ENCODE measurements at regions not wholly inside any gene's neighbourhood (a gene's known extent, or its start where the extent isn't known, plus 50 kb on each side); places are given as distances from the start of the nearest gene placed in this dataset.

DNA sequence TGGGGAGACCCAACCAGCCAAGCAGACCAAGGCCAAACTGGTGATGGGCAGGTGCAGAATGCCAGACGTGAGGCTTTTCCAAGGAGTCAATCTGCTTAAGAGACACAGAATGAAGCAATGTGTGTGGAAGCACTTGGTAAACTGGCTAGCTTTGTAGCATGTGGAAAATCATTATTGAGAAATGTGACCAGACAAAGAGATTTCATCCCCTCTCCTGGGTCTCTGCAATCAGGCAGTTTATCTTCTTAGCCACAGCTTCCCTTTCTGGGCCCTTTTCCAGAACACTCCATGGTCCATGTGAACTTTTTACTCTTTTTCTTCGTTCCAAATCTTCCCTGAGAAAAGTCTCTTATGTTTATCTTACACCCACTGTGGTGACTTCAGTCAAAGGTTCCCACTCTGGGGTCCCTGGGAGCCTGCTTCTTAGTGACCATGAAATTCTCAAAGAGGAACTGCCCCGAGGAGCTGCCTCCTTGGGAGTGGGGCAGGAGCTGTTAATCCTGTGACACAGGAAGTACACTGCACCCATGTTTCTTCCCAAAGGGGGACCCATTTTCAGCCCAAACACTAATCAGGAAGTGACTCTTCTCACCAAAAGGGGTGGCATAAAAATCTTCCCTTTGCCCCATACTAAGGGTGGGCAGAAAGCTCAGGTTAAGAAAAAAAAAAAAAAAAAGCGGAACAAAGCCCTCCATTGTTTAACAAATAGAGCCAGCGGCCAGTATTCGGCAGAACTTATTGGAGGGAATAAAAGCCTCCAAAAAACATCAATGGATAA, 346.2 kb upstream of the ASIC2 start:
- 54 to 61% methylated on average over 3 to 6 of the region's 6 CpGs for WGBS, 2 donors (ENCODE audit: low coverage in 1 of 2)
- TF ChIP-seq, protein P1, sequence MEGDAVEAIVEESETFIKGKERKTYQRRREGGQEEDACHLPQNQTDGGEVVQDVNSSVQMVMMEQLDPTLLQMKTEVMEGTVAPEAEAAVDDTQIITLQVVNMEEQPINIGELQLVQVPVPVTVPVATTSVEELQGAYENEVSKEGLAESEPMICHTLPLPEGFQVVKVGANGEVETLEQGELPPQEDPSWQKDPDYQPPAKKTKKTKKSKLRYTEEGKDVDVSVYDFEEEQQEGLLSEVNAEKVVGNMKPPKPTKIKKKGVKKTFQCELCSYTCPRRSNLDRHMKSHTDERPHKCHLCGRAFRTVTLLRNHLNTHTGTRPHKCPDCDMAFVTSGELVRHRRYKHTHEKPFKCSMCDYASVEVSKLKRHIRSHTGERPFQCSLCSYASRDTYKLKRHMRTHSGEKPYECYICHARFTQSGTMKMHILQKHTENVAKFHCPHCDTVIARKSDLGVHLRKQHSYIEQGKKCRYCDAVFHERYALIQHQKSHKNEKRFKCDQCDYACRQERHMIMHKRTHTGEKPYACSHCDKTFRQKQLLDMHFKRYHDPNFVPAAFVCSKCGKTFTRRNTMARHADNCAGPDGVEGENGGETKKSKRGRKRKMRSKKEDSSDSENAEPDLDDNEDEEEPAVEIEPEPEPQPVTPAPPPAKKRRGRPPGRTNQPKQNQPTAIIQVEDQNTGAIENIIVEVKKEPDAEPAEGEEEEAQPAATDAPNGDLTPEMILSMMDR (IDR thresholded peaks at IDR 0.05), result no peak
- TF ChIP-seq POLR2AphosphoS5 (IDR thresholded peaks at IDR 0.05) (no peak), EP300 (IDR thresholded peaks at IDR 0.05) (no peak), POLR2A (IDR thresholded peaks at IDR 0.05) (no peak)
- no peak for ATAC-seq

DNA sequence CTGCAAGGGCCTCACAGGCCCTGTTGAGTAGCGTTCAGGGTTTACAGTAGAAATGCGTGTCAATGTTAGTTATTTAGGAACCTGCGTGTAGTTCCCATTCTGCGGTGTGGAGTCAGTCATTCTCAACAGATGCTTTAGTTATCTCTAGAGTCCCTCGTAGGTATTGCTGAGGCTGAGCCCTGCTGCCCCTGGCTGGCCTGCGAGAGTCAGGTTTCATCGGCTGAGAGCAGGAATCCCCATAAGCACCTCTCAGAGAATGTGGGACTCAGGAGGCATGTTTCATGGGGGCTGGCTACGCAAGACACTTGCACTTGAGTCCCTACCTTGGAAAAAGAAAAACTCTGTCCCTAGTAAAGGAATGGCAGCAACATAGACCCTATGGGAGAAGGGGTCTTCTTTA, 347.5 kb upstream of the ASIC2 start:
- Histone ChIP-seq H3K36me3 (no peaks in the 10 kb centered on the region), H3K27ac (no peak overlapping the region), H3K9me3 (no peaks in the 10 kb centered on the region), H3K27me3 (no peaks in the 10 kb centered on the region), H3K4me3 (no peak overlapping the region), H3K4me1 (peaks cover 0 to 2% (median 0%) of the 10 kb centered on the region in 3 donors)
- TF ChIP-seq, protein P1 (IDR thresholded peaks at IDR 0.05), result no peak
- no peak for TF ChIP-seq POLR2AphosphoS5 (IDR thresholded peaks at IDR 0.05)
- no peak for TF ChIP-seq EP300 (IDR thresholded peaks at IDR 0.05)
- TF ChIP-seq POLR2A (IDR thresholded peaks at IDR 0.05), result no peak
- ATAC-seq, result no peak
- 49 to 87% methylated on average over 3 to 6 of the region's 8 CpGs for WGBS, 2 donors (ENCODE audit: low coverage in 1 of 2)

More for the DNA sequence above, 346.2 kb upstream of the ASIC2 start:
- Histone ChIP-seq H3K27me3 (no peaks in the 10 kb centered on the region), H3K4me3 (no peak overlapping the region), H3K4me1 (peaks cover 0 to 9% (median 0%) of the 10 kb centered on the region in 3 donors), H3K27ac (no peak overlapping the region), H3K9me3 (no peaks in the 10 kb centered on the region), H3K36me3 (no peaks in the 10 kb centered on the region)

DNA sequence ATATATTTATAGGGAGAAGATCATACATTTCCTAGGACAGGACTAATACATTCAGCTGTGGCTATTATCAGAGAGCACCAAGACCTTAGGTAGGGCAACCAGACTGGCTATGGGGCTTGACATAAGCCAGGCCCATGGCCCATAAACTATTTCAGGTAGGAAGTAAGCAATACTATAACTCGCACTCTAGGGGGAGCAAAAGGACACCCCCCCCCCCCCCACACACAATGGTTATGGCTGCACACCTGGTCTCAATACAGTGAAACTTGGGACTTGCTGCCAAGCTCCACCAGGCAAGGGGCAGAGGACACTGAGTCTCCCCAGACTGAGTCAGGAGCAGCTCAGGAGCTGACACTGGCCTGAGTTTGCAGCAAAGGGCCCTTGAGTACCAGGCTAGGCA, 348.9 kb upstream of the ASIC2 start:
- ATAC-seq, result no peak
- TF ChIP-seq POLR2AphosphoS5 (IDR thresholded peaks at IDR 0.05) (no peak), POLR2A (IDR thresholded peaks at IDR 0.05) (no peak), EP300 (IDR thresholded peaks at IDR 0.05) (no peak)
- TF ChIP-seq, protein P1 (IDR thresholded peaks at IDR 0.05), result no peak
- H3K27me3 ChIP-seq, result no peaks in the 10 kb centered on the region
- H3K36me3 ChIP-seq, result no peaks in the 10 kb centered on the region
- no peaks in the 10 kb centered on the region for H3K4me1 ChIP-seq
- 0 to 20% methylated on average over 1 of the region's 1 CpG for WGBS, 2 donors (ENCODE audit: low coverage in 1 of 2)
- H3K27ac ChIP-seq, result no peak overlapping the region
- H3K4me3 ChIP-seq, result no peak overlapping the region
- no peaks in the 10 kb centered on the region for H3K9me3 ChIP-seq

DNA sequence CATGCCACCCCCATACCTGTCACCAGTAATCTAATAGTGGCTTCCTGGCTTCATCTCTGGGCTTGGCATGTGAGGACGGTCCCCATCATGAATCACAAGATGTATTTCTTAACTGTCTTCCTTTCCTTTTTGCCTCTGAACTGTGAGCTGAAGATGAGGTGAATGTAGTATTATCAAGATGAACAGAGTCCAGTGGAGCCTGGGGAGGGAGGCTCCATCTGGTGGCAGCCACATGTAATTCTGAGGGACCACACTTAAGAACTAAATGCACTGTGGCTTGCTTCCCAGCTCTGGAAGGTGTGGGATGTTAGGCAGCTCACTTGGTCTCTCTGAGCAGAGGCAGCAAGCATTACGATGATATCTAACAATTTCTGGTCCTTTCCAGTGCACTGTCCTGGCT, 354.9 kb upstream of the ASIC2 start:
- 20 to 46% methylated on average over 1 to 2 of the region's 2 CpGs for WGBS, 2 donors (ENCODE audit: low coverage in 1 of 2)
- Histone ChIP-seq H3K4me1 (no peaks in the 10 kb centered on the region), H3K27ac (no peak overlapping the region), H3K9me3 (no peaks in the 10 kb centered on the region), H3K27me3 (peaks cover 9% of the 10 kb centered on the region), H3K36me3 (no peaks in the 10 kb centered on the region), H3K4me3 (no peak overlapping the region)
- ATAC-seq, result no peak
- TF ChIP-seq POLR2AphosphoS5 (IDR thresholded peaks at IDR 0.05), result no peak
- TF ChIP-seq POLR2A (IDR thresholded peaks at IDR 0.05), result no peak
- TF ChIP-seq, protein P1 (IDR thresholded peaks at IDR 0.05), result peak in 2 of 4 experiments; percentile 62 to 70

DNA sequence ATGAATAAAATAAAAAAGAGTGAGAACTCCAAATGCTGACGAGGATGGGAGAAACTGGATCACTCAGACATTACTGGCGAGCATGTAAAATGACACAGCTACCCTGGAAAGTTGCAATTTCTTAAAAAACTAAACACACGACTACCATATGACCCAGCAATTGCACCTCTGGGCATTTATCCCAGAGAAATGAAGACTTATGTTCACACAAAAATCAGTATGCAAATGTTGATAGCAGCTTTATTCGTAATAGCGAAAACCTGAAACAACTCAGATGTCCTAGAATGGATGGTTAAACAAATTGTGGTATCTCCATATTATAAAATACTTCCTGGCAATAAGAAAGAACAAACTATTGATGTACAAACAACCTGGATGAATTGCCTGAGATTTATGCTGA, 357.2 kb upstream of the ASIC2 start:
- Histone ChIP-seq H3K4me3 (no peak overlapping the region), H3K9me3 (no peaks in the 10 kb centered on the region), H3K27ac (no peak overlapping the region), H3K36me3 (no peaks in the 10 kb centered on the region), H3K27me3 (peaks cover 9% of the 10 kb centered on the region), H3K4me1 (no peaks in the 10 kb centered on the region)
- TF ChIP-seq POLR2AphosphoS5 (IDR thresholded peaks at IDR 0.05), result no peak
- TF ChIP-seq EP300 (IDR thresholded peaks at IDR 0.05), result no peak
- TF ChIP-seq, protein P1 (IDR thresholded peaks at IDR 0.05), result no peak
- no peak for TF ChIP-seq POLR2A (IDR thresholded peaks at IDR 0.05)
- no peak for ATAC-seq
- 58 to 71% methylated on average over 4 to 5 of the region's 5 CpGs for WGBS, 2 donors (ENCODE audit: low coverage in 1 of 2)

Measured in gastroesophageal sphincter (tissue), 4 donors.